HG03175 (cell line): ENCODE measurements at regions not wholly inside any gene's neighbourhood (a gene's known extent, or its start where the extent isn't known, plus 50 kb on each side); places are given as distances from the start of the nearest gene placed in this dataset.

Experiments
- ATAC-seq: cut with Tn5 transposase; IDR thresholded peaks from one replicate; pipeline ENCODE4 v1.9.1; 2021; ENCODE audit warnings: mild to moderate bottlenecking, moderate library complexity; ENCODE audit not compliant: unreplicated experiment

DNA sequence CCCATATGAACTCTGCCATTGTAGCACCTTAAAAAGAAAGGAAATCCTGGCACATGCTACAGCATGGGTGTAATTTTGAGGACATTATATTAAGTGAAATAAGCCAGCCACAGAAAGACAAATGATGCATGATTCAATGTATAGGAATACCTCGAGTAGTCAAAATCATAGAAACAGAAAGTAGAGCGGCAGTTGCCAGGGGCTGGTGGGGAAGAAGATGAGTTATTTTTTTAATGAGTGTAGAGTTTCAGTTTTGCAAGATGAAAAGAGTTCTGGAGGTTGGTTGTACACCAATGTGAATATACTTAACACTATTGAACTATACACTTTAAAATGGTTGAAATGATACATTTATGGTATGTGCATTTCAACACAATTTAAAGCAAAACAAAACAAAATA lies 133.0 kb downstream of the ZDHHC21 start:
- peak; percentile 66 for ATAC-seq

DNA sequence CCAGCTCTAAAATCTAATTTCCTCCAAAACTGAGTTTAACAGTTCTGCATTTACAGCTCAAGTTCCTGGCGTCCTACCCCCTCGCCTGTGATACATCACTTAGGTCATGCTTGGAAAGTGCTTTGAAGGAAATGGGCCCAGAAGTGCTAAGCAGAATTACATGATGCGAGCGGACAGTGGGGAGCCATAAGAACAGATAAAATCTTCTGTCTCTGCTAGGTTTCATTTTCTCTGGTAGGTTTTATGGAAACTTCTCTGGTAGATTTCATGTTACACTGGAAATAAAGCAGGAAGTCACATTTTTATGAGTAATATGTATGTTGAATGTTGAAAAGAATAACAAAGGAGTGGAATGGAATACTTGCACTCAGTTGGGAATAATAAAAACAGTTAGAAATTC lies 138.3 kb downstream of the ZDHHC21 start:
- ATAC-seq: no peak

DNA sequence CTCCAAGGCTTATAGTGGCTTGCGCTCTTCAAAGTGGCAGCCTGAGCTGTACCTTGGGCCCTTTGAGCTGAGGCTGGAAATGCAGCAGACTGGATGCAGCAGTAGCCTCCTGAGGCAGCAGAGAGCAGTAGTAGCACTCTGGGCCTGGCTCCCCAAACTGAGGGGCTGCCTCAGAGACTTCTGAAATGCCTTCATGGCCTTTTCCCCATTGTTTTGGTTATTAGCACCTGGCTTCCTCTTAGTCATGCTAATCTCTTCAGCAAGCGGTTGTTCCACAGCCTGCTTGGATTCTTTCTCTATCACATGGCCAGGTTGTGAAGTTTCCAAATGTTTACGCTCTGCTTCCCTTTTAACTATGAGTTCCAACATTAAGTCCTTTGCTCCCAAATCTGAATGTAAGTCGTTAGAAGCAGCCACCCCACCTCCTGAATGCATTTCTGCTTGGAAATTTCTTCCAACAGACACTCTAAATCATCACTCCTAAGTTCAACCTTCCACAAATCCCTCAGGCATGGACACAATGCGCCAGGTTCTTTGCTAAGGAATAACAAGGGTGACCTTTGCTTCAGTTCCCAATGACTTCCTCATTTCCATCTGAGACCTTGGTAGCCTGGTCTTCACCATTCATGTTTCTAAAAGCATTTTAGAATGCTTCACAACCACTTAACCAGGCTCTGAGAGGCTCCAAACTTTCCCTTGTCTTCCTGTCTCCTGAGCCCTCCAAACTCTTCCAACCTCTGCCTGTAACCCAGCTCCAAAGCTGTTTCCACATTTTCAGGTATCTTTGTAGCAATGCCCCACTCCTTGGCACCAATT lies 145.8 kb downstream of the ZDHHC21 start:
- no peak for ATAC-seq

DNA sequence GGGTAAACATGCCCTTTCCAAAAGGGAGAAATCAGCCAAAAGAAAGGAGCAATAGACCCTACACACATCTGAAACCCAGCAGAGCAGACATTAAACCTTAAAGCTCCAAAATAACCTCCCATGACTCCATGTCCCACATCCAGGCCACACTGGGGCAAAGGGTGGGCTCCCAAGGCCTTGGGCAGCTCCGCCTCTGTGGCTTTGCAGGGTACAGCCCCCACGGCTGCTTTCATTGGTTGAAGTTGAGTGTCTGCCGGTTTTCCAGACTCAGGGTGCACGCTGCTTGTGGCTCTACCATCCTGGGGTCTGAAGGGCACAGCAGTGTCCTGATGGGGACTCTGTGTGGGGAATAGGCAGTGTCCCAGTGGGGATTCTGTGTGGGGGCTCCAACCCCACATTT lies 146.5 kb downstream of the ZDHHC21 start:
- ATAC-seq: no peak

DNA sequence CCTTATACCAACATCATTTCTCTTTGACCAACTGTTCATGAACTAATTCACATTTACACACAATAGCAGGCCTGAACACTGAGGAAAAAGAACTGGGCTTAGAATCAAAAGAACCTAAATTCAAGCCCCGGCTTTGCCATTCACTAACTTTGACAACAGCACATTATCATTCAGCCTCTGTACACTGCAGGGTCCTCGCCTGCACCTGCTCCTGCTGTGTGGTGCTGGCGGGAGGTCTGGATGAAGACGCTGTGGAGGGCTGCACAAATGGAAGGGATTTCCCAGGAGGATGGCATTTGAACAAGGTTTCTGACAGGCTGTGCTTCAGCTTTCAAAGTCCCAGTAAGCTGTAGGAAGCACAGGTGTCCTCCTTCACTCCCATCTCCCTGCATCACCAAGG lies 151.2 kb downstream of the ZDHHC21 start:
- no peak for ATAC-seq

DNA sequence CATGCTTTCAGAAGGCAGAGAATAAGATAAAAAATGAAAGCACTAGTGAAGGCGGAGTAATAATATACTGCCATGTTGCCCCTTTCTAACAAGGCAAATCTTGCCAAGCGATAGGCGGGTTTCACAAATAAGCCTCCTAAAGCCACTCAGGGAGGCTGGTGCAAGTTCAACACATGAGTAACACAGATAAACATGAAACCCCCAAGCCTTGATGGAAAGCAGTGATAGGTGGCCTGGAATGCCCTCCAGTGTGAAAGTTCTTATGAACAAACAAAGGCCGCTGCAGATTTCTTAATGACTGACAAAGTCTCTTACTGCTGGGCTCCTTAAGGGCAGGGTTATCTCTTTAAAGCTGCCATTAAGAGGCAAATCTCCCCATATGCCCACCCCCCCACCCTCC lies 154.7 kb downstream of the ZDHHC21 start:
- no peak for ATAC-seq

DNA sequence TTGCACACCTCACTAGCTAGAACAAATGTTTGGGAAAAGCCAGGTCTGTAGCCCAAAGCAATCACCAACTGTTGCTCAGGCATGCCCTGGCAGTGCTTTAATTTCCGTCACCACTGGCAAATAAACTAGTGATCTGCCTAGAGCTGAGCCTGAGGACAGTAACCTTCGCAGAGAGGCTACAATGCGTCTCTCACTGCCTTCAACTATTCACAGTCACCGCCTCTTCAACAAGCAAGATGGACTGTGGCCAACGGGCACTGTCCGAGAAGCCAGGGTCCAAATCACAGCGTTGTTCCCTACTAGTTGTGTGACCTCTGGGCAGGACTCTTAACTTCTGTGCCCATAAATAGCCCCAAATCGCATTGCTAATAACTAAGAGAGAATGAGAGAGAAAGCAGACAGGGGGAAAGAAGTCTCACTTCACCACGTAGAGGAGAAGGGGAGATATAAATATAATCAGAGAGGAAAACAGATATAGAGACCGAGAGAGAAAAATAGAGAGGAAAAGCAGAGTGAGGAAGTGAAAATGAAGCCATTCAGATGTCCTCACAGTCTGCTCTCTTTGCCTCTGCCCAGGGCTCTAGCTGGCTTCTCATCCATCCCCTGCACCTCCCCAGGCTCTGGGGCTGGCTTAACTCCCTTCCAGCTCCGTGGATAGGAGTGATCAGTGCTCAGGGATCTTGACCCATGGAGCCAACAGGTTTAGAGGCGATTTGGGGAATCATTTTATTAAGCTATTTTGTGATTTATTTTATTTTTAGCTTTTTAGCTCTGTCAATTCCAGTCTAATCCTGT lies 157.9 kb downstream of the ZDHHC21 start:
- no peak for ATAC-seq

DNA sequence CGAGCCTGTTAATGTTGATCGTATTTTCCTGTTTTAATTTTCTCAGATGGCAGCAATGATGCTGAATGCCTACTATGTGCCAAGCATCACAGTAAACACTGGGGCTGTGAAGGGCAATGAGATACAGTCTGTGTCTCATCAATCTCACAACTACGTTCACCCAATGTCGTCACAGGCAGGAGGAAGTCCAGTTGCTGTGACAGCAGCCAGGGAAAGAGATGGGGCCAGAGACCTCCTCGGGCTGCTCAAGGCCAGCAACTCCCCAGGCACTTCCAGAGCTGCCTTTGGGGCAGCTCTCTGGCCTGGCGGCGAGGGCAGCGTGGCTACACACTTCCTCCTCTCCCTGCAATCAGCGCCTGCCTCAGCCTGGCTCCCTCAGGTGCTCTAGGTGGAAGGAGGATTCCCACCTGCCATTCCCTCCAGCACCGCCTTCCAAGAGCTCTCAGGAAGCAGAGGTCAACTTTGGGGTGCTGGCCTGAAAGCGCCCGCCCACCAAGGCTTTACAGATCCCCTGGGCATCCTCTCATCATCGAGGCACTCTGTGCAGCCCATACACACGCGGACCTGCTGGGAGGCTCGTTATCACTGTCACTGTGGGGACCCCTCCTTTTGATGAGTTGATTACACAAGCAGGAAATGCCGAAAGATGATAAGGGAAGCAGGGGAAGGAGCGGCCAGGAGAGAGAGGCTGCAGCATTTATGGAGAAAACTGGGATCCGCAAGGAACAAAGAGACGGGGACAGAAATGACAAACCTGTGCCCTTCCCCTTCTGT lies 159.2 kb downstream of the ZDHHC21 start:
- ATAC-seq: no peak

DNA sequence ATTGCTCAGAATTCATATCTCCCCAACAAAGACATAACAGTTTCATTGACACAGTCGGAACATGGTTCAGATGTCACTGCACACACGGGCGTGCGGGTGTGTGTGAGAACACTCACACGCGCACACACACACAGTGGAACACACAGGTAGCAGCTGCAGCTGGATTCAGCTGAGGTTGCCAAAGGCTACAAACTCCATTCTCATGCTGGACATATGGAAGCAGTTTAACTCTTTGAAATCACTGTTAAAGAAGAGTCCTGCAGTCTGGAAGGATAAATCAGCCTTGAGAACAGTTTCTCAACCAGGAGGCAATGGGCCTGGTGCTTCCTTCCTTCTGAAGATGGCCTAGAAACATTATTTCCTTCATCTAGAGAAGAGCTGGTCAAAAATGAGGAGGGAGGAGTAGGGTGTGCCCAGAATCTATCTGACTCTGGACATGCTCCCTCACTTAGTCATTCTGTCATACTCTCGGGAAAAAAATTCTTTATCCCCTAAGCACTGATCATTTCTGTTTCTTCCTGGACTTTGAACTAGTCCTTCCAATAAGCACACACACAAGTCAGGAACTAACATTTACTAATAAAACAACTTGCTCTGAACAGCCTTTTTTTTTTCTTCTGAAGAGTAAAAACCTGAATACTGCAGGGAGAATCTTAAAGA lies 160.6 kb downstream of the ZDHHC21 start:
- no peak for ATAC-seq

DNA sequence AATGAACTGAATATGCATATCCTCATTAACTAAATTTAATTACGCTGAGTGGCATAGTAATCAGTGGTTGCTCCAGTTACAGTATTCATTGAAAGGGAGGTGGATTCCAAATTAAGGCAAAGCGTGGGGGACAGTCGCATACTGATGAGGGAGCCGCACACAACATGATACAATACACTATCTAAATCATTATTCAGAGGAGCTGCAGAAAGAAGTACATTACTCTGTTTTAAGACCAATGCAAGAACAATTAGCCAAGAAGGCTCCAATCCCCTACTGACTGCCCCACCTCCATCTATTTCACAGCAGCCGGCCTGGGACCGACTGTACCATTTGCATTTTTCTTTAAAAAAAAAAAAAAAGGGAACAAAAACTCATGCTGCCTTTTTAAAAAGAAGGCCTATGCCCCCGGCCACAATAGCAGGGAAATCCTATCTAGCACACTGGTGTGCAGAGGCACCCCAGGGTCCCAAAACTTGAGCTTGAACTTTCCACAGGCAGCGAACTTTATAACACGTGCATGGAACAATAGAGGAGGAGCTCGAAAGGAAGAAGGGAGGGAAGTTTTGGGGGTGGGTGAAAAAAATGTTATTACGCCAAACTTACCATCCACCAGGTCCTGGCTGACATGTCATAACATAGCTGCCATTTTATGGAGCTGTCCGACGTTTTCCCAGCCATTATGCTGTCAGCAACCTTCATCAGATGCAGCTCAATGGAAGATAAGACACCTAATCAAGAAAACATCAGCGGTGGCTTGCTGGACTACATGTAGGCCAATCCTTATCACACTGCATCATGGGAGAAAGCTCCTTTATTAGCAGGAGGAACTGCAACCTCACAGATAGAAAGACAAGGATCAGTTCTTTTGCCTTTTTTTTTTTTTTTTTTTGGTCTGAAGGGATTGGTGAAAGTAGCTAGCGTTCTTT lies 161.6 kb downstream of the ZDHHC21 start:
- ATAC-seq: no peak

DNA sequence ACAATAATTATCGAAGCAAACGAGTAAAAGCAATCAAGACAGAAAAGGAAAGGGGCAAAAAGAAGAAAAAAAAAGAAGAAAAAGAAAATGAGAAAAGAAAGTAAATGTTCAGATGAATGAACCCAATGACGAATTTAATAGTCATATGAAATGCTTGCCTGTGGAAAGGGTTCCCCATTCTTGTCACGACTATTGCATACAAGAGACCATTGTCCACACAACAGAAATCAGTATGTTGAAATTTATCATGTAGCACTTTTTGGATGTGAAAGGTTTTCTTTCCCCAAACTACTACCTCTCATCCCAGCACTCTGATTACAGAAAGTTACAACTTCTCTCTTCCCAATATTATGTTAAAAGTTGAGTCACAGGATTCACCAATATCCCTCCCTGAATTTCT lies 162.4 kb downstream of the ZDHHC21 start:
- no peak for ATAC-seq

DNA sequence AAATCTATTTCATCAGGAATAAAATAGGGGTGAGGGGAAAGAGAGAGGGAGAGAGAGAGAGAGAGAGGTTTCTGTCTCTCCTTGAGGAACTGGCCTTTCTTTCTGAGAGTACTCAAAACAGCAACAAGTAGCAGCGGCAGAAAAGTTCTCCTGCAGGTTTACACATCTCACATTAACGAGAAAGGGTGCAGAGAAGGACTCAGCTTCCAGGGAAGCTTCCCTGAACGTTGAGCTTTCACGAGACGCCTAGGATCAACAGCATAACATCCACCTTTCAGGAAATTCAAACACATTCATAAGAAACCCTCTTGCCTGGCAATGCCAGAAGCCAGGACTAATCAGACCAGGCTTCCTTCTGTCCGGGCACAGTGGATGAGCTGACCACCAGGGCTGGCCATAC lies 162.9 kb downstream of the ZDHHC21 start:
- ATAC-seq: no peak

DNA sequence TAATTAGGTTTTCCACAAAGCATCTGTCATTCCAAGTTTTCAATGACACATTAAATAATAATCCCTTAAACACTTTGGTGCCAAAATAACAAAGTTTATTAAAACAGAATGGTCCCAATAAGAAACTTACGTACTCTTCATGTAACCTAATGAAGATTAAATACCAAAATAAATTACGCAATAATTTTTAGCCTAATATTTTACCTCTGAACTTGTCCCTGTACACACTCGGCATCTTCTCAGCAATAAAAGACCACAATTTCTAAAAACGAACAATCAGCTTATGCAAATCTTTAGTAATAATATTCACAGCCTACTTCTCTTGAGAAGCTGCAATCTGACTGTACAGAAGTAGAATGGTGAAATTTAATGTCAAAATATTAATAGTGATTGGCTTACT lies 163.6 kb downstream of the ZDHHC21 start:
- no peak for ATAC-seq

DNA sequence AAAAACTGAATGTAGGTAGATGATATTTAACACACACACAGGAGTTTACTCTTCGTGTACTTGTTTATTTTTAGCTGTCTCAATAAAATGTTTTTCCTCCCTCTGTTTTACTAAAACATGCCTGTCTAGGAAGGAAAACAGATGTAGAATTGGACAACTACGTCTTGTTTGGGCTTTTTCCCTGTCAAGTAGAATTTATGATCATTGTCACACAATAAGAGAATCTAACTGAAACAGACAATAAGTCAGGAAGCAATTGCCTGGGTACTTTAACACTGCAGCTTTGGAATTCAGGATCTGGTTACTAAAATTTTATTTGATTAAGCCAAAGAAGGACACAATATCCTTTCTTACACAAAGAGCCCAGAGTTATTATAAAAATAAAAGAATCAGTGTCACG lies 164.2 kb downstream of the ZDHHC21 start:
- ATAC-seq: no peak

DNA sequence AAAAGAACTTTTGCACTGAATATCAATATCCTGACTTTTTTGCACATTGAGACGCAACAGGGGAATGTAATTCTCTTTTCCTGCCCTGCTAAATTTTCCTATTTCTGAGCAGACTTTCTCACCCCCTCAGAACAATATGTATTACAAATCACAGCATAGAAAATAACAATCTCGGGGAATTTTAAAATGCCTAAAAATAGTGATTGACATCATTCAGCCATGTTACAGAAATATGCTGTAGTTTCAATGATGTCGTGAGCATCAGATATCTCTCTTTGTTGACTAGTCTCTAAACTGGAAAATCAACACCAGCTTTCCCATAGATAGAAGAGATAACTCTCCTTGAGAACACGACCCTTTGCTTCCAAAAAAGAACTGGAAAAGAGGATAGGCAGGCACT lies 166.7 kb downstream of the ZDHHC21 start:
- no peak for ATAC-seq

DNA sequence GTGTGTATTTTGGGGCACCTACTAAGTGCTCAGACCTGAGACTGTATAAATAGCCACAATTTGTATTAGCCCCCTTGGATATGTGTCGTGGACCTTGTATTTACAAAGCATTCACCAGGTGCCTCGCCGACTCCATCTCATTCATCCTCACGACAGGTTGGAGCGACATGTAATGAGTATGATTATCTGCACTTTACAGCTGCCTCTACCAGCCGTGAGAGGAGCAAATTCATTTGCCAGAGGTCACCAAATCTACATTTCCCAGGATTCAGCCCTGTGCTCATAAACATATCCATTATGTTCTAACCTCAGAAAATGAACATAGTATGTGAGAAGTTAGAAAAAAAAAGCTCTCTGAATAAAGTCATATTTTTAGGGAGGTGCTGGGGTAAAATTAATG lies 167.4 kb downstream of the ZDHHC21 start:
- ATAC-seq: no peak

DNA sequence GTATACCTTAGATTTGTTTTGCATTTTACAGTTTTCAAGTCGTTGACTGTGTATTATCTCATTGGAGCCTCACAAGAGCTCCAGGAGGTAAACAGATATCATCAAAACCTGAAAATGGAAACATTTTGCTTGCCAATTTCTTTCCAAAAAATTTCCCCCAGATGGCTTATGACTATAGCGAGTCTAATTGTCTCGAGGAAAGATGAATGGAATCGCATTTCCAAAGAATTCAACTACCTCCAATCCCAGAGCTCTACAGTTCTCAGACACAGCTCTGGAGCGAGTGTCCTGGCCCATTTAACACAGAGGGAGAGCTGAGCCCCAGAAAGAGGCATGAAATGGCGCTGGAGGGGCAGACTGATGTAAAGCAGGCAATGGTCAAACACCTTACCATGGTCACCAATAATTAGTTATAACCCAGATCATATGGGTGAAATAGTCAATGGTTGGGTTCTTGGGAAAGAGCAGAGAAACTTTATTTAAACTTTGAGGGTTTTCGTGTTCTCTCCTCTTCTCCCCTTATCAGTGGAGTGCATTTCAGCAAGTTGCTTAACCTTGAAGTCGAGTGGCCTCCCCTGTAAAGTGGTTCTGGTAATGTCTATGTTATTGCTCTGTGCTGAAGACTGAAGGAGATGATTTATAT lies 168.2 kb downstream of the ZDHHC21 start:
- no peak for ATAC-seq

DNA sequence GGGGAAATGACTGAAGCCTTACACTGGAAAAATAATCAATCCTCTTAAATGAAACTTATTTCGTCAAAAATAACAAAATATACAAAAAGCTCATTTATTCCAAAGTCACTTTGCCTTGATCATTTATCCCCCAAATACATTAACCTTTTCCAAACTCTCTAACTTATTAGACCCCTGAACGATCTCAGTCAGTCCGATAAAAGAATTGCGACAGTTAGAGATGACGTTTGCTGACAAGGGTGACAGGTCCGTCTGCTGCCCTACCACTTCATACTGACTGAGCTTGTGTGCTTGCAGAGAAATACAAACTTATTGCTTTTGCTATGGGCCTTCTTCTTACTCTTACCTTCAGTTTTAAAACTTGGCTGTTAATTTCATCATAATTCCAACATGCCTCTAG lies 169.7 kb downstream of the ZDHHC21 start:
- ATAC-seq: no peak

DNA sequence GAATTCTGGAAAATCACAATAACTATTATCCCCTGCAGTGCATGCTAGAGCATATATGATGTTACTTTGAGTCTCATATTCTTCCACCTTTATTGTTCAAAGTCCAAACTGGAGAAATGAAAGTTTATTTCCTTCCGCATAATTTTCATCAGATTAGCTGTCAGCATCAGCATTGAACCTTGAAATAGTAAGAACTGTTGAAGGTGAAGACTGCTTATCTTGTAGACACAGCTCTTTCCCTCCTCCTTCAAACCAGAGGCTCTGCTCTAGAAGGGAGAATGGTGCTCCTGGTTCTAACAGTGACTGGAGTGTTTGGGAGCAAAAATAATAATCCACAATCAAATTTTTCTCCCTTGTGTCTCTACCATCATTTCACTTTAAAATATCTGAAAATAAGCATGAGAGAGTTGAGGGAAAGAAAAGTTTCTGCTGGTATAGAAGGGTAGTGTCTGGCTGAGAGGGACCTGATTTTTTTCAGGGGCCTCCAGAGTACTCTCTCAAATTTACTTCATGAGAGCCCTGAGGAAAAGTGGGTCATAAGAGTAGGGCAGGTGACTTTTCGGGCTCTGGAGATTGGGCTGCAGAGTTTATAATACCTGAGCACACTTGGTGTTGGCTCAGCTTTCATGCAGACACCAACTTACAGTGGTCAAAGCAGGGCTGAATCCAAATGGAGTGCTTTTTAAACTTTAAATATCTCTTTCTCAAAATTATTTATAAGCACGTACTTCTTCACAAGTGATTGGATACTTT lies 170.4 kb downstream of the ZDHHC21 start:
- no peak for ATAC-seq
